CD14-positive monocyte (primary cell): ENCODE measurements at regions not wholly inside any gene's neighbourhood (a gene's known extent, or its start where the extent isn't known, plus 50 kb on each side); places are given as distances from the start of the nearest gene placed in this dataset.

Source experiments
- DNase-seq, 3 donors: peaks; one replicate each; pipeline ENCODE4 v3.0.0-alpha.2; 2011 to 2022
- H2AFZ ChIP-seq: 2 replicates; pipeline ENCODE4 v1.6.0; 2012; ENCODE audit warnings: mild to moderate bottlenecking, low read depth, low read length, inconsistent platforms; ENCODE audit not compliant: insufficient read depth, poor library complexity, severe bottlenecking
- H3K27ac ChIP-seq, 2 donors: 1 replicate in 1 of 2; 2 replicates in 1 of 2; pipeline ENCODE4 v1.5.1; 2012 to 2013; ENCODE audit warnings: low read length in 2 of 2, control low read depth in 1 of 2, inconsistent platforms in 1 of 2, low read depth in 1 of 2, mild to moderate bottlenecking in 1 of 2
- H3K27me3 ChIP-seq, 2 donors: one replicate each; pipeline versions ENCODE4 v1.6.0 to v1.6.1; 2011 to 2013; ENCODE audit warnings: low read length in 2 of 2; ENCODE audit not compliant: control insufficient read depth in 2 of 2, insufficient read depth in 2 of 2
- H3K36me3 ChIP-seq, 2 donors: replicated peaks in 1 of 2; 1 replicate in 1 of 2; 2 replicates in 1 of 2; pipeline versions ENCODE4 v1.5.1 to v1.6.1; 2012 to 2013; ENCODE audit warnings: low read length in 2 of 2, control low read depth in 1 of 2, inconsistent platforms in 1 of 2, mild to moderate bottlenecking in 1 of 2; ENCODE audit not compliant: insufficient read depth in 2 of 2, control insufficient read depth in 1 of 2
- H3K4me1 ChIP-seq, 2 donors: 1 replicate in 1 of 2; 2 replicates in 1 of 2; pipeline versions ENCODE4 v1.5.1 to v1.6.1; 2012 to 2013; ENCODE audit warnings: low read length in 2 of 2, control low read depth in 1 of 2, inconsistent platforms in 1 of 2, mild to moderate bottlenecking in 1 of 2, moderate library complexity in 1 of 2; ENCODE audit not compliant: insufficient read depth in 2 of 2, control insufficient read depth in 1 of 2
- H3K4me2 ChIP-seq: replicated peaks from 2 replicates; pipeline ENCODE3; 2012; ENCODE audit warnings: low read length, moderate library complexity, mild to moderate bottlenecking; ENCODE audit not compliant: poor library complexity, severe bottlenecking; ENCODE audit errors: extremely low read depth
- H3K4me3 ChIP-seq, 3 experiments: fragments of 200-600 bp in 1 of 3; sonication (generic) in 1 of 3; replicated peaks in 1 of 3; 1 replicate in 2 of 3; 2 replicates in 1 of 3; pipeline ENCODE4 v1.5.1; 2011 to 2013; ENCODE audit warnings: low read length in 3 of 3, mild to moderate bottlenecking in 3 of 3, control low read depth in 2 of 3, low read depth in 2 of 3, inconsistent platforms in 1 of 3, moderate library complexity in 1 of 3
- H3K79me2 ChIP-seq: 2 replicates; pipeline ENCODE4 v1.6.0; 2012; ENCODE audit warnings: mild to moderate bottlenecking, control low read depth, inconsistent platforms, low read length, moderate library complexity; ENCODE audit not compliant: insufficient read depth
- H3K9ac ChIP-seq: 2 replicates; pipeline ENCODE4 v1.6.0; 2017; ENCODE audit warnings: low read length, mild to moderate bottlenecking; ENCODE audit not compliant: insufficient read depth, poor library complexity, severe bottlenecking
- H3K9me3 ChIP-seq, 2 donors: replicated peaks in 1 of 2; 1 replicate in 1 of 2; 2 replicates in 1 of 2; pipeline versions ENCODE4 v1.5.1 to v1.6.1; 2012 to 2013; ENCODE audit warnings: low read length in 2 of 2, control low read depth in 1 of 2; ENCODE audit not compliant: control insufficient read depth in 1 of 2, insufficient read depth in 1 of 2
- H4K20me1 ChIP-seq: 2 replicates; pipeline ENCODE4 v1.6.0; 2012; ENCODE audit warnings: mild to moderate bottlenecking, low read length, control low read depth, moderate library complexity; ENCODE audit not compliant: insufficient read depth
- H3K27ac Mint-ChIP-seq, 7 donors: one replicate each; pipeline ENCODE4 v1.8.0; 2020; ENCODE audit warnings: mild to moderate bottlenecking in 7 of 7, mixed read lengths in 7 of 7, moderate library complexity in 6 of 7, inconsistent platforms in 2 of 7
- H3K27me3 Mint-ChIP-seq, 3 donors: one replicate each; pipeline ENCODE4 v1.8.0; 2021 to 2022; ENCODE audit warnings: low read depth in 3 of 3, mild to moderate bottlenecking in 3 of 3, mixed read lengths in 3 of 3, moderate library complexity in 3 of 3, inconsistent platforms in 1 of 3
- H3K36me3 Mint-ChIP-seq, 2 donors: one replicate each; pipeline ENCODE4 v1.8.0; 2020; ENCODE audit warnings: mixed read lengths in 2 of 2, inconsistent platforms in 1 of 2, mild to moderate bottlenecking in 1 of 2
- H3K4me1 Mint-ChIP-seq: one replicate; pipeline ENCODE4 v1.8.0; 2020; ENCODE audit warnings: mild to moderate bottlenecking, mixed read lengths
- H3K4me3 Mint-ChIP-seq, 2 donors: one replicate each; pipeline ENCODE4 v1.8.0; 2020; ENCODE audit warnings: mild to moderate bottlenecking in 2 of 2, mixed read lengths in 2 of 2, moderate library complexity in 1 of 2
- H3K9me3 Mint-ChIP-seq, 7 donors: one replicate each; pipeline ENCODE4 v1.8.0; 2020 to 2022; ENCODE audit warnings: mixed read lengths in 7 of 7, mild to moderate bottlenecking in 6 of 7, moderate library complexity in 6 of 7, inconsistent platforms in 2 of 7
- CTCF ChIP-seq: fragments of 200-600 bp; IDR thresholded peaks from one replicate; pipeline ENCODE4 v1.8.0; 2022; ENCODE audit warnings: antibody characterized with exemption, mild to moderate bottlenecking
- WGBS: methylation state at CpG from one replicate; pipeline ENCODE4 v1.1.5; 2013; ENCODE audit warnings: missing lambda C conversion rate; ENCODE audit not compliant: insufficient coverage; 5-methylcytosine and 5-hydroxymethylcytosine counted together
- intact Hi-C, 2 donors: fragments of 100-400 bp; cut with micrococcal nuclease; formaldehyde crosslinking; loops; one replicate each; pipeline versions ENCODE4 v1.15.0 to v1.15.1; 2023

- Mint-ChIP-seq H3K27me3 (peaks cover 0 to 2% (median 1%) of the 10 kb centered on the region in 3 donors), H3K4me1 (no peaks in the 10 kb centered on the region), H3K4me3 (no peak overlapping the region), H3K36me3 (no peaks in the 10 kb centered on the region), H3K9me3 (no peaks in the 10 kb centered on the region), H3K27ac (no peak overlapping the region)
- no peak for DNase-seq
- H3K27me3 ChIP-seq, result no peaks in the 10 kb centered on the region
- WGBS, result no CpG with 5 or more reads among the region's 4 CpGs
- H3K27ac ChIP-seq, result no peak overlapping the region
- no peaks in the 10 kb centered on the region for H3K36me3 ChIP-seq
- no peaks in the 10 kb centered on the region for H4K20me1 ChIP-seq
- no peak overlapping the region for H3K4me3 ChIP-seq
- TF ChIP-seq CTCF, result no peak
- H3K4me2 ChIP-seq, result no peak overlapping the region
- H2AFZ ChIP-seq, result no peak overlapping the region
- H3K4me1 ChIP-seq, result no peaks in the 10 kb centered on the region
- no peaks in the 10 kb centered on the region for H3K79me2 ChIP-seq
- intact Hi-C loops, result no loop called here
- H3K9me3 ChIP-seq, result no peaks in the 10 kb centered on the region
- no peak overlapping the region for H3K9ac ChIP-seq
These were observed 249.5 kb downstream of the GPM6A start for GRCh38 chr4:175562542-175562941.
